Endothelial cell of umbilical vein (primary cell): ENCODE measurements at regions not wholly inside any gene's neighbourhood (a gene's known extent, or its start where the extent isn't known, plus 50 kb on each side); places are given as distances from the start of the nearest gene placed in this dataset.

Source experiments
- BruUV-seq: library from RNA; stranded (reverse); fragments of 400-500 nt; replicated peaks from 2 replicates; lab custom pipeline; 2021; lab: Mats Ljungman, UMichigan
- CTCF ChIA-PET: fragments of 300-600, 350-600 bp; sonication (Branson Sonifier 250); formaldehyde crosslinking; loops from one replicate; lab custom pipeline; 2021; ENCODE audit warnings: antibody characterized with exemption, inconsistent platforms; lab: Charles Lee
- POLR2A ChIA-PET: fragments of 300-600, 350-600 bp; sonication (Branson Sonifier 250); formaldehyde crosslinking; loops from one replicate; lab custom pipeline; 2021; ENCODE audit warnings: antibody characterized with exemption, inconsistent platforms; lab: Charles Lee
- DNase-seq: peaks from one replicate; pipeline ENCODE4 v3.0.0-alpha.2; 2011; ENCODE audit warnings: low read depth, low spot score
- FAIRE-seq: peaks from 2 replicates; lab custom pipeline; 2011; peaks lifted over from hg19 to GRCh38; lab: Jason Lieb, UNC
- H2AFZ ChIP-seq: 2 replicates; pipeline ENCODE4 v1.6.0; 2012; ENCODE audit warnings: low read depth, low read length, control low read depth, inconsistent platforms
- H3K27ac ChIP-seq: 2 replicates; pipeline ENCODE4 v1.5.1; 2011; ENCODE audit warnings: low read depth, mild to moderate bottlenecking, control low read depth, low read length, moderate library complexity; ENCODE audit not compliant: insufficient read depth
- H3K27me3 ChIP-seq, 2 experiments: 2 replicates each; pipeline versions ENCODE4 v1.6.0 to v1.6.1; 2011; ENCODE audit warnings: low read length in 2 of 2, mixed read lengths in 1 of 2; ENCODE audit not compliant: control insufficient read depth in 2 of 2, insufficient read depth in 2 of 2
- H3K36me3 ChIP-seq, 2 experiments: 2 replicates in 1 of 2; 3 replicates in 1 of 2; pipeline ENCODE4 v1.5.1; 2011; ENCODE audit warnings: low read length in 2 of 2, mild to moderate bottlenecking in 1 of 2, moderate library complexity in 1 of 2; ENCODE audit not compliant: control insufficient read depth in 2 of 2, insufficient read depth in 2 of 2; ENCODE audit errors: extremely low read depth in 1 of 2
- H3K4me1 ChIP-seq: 3 replicates; pipeline ENCODE4 v1.5.1; 2011; ENCODE audit warnings: mild to moderate bottlenecking, low read length; ENCODE audit not compliant: control insufficient read depth, insufficient read depth; ENCODE audit errors: extremely low read depth
- H3K4me2 ChIP-seq: 2 replicates; pipeline ENCODE4 v1.6.1; 2011; ENCODE audit warnings: low read length, control low read depth, mixed read lengths; ENCODE audit not compliant: insufficient read depth
- H3K4me3 ChIP-seq, 3 experiments: fragments of 200-600 bp in 1 of 3; sonication (generic), shearing (Covaris generic) in 1 of 3; replicated peaks in 1 of 3; 2 replicates each; pipeline ENCODE4 v1.5.1; 2011 to 2016; ENCODE audit warnings: control low read depth in 3 of 3, low read length in 3 of 3, mild to moderate bottlenecking in 2 of 3, inconsistent platforms in 1 of 3, low read depth in 1 of 3, moderate library complexity in 1 of 3; ENCODE audit not compliant: insufficient read depth in 1 of 3
- H3K79me2 ChIP-seq: 2 replicates; pipeline ENCODE4 v1.6.0; 2012; ENCODE audit warnings: low read length, inconsistent platforms; ENCODE audit not compliant: control insufficient read depth, insufficient read depth
- H3K9ac ChIP-seq: replicated peaks from 2 replicates; pipeline ENCODE3; 2011; ENCODE audit warnings: low read length, control low read depth; ENCODE audit not compliant: insufficient read depth; ENCODE audit errors: extremely low read depth
- H3K9me1 ChIP-seq: replicated peaks from 3 replicates; pipeline ENCODE4 v1.6.0; 2011; ENCODE audit warnings: mild to moderate bottlenecking, low read length; ENCODE audit not compliant: control insufficient read depth, insufficient read depth; ENCODE audit errors: extremely low read depth
- H3K9me3 ChIP-seq: replicated peaks from 2 replicates; pipeline ENCODE4 v1.5.1; 2012; ENCODE audit warnings: low read length, inconsistent platforms; ENCODE audit not compliant: control insufficient read depth, insufficient read depth
- H4K20me1 ChIP-seq: replicated peaks from 2 replicates; pipeline ENCODE3; 2011; ENCODE audit warnings: mild to moderate bottlenecking, low read length; ENCODE audit not compliant: control insufficient read depth, insufficient read depth; ENCODE audit errors: extremely low read depth
- EZH2 ChIP-seq: IDR thresholded peaks from 2 replicates; pipeline ENCODE4 v1.6.1; 2012; ENCODE audit warnings: borderline replicate concordance, low read depth, mild to moderate bottlenecking, moderate library complexity, low read length, inconsistent platforms; ENCODE audit not compliant: severe bottlenecking
- FOS ChIP-seq: IDR thresholded peaks from 2 replicates; pipeline ENCODE4 v1.6.1; 2011; ENCODE audit warnings: mild to moderate bottlenecking, low read length, moderate library complexity, borderline replicate concordance; ENCODE audit not compliant: insufficient read depth
- GATA2 ChIP-seq: IDR thresholded peaks from 2 replicates; pipeline ENCODE4 v1.7.0; 2011; ENCODE audit warnings: low read depth, mild to moderate bottlenecking, moderate library complexity, mixed read lengths, low read length; ENCODE audit not compliant: insufficient read length, insufficient read depth
- JUN ChIP-seq: IDR thresholded peaks from 2 replicates; pipeline ENCODE4 v1.6.1; 2011; ENCODE audit warnings: borderline replicate concordance, low read depth; ENCODE audit not compliant: insufficient read length, insufficient read depth
- MYC ChIP-seq: IDR thresholded peaks from one replicate; pipeline ENCODE4 v1.6.1; 2011; ENCODE audit warnings: mild to moderate bottlenecking, low read depth, low read length
- POLR2A ChIP-seq: IDR thresholded peaks from 2 replicates; pipeline ENCODE4 v1.6.1; 2012; ENCODE audit warnings: low read depth, mild to moderate bottlenecking, control low read depth, low read length
- POLR2AphosphoS5 ChIP-seq: IDR thresholded peaks from 2 replicates; pipeline ENCODE4 v1.6.1; 2012; ENCODE audit warnings: low read depth, mild to moderate bottlenecking, control low read depth, low read length, moderate library complexity; ENCODE audit not compliant: insufficient read depth
- dilution Hi-C: fragments of 300-500 bp; cut with MboI; formaldehyde crosslinking; loops from one replicate; pipeline ENCODE4 v1.15.0; 2019; ENCODE audit warnings: low sequenced_read_pairs; ENCODE audit not compliant: extremely low pct_ligation_motif_present
- intact Hi-C: fragments of 100-400 bp; cut with micrococcal nuclease; formaldehyde crosslinking; loops from one replicate; pipeline ENCODE4 v1.10.0; 2022
- TF ChIP-seq, protein P1 (sequence below), 2 donors: IDR thresholded peaks; 1 replicate in 1 of 2; 2 replicates in 1 of 2; pipeline ENCODE4 v1.5.1; 2011; ENCODE audit warnings: low read length in 2 of 2, mild to moderate bottlenecking in 2 of 2, moderate library complexity in 2 of 2, control low read depth in 1 of 2, inconsistent platforms in 1 of 2, low read depth in 1 of 2; ENCODE audit not compliant: insufficient read depth in 1 of 2; ENCODE audit errors: extremely low read depth in 1 of 2
- TF ChIP-seq, protein P2 (sequence below): IDR thresholded peaks from 2 replicates; pipeline ENCODE4 v1.6.1; 2011; ENCODE audit not compliant: insufficient read depth, insufficient read length

DNA sequence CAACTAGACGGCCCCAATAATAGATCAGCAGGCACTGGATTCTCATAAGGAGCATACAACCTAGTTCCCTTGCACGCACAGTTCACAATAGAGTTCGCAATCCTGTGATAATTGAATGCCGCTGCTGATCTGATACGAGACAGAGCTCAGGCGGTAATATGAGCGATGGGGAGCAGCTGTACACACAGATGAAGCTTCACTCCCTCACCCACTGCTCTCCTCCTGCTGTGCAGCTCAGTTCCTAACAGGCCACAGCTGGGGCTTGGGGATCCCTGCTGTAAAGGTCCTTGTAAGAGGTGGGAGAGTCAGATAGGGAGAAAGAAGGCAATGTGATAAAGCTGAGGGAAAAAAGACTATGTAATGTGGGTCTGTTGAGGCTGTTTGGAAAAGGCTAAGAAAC lies 577.5 kb downstream of the RBFOX1 start:
- BruUV-seq = no TSS peak
- no peaks in the 10 kb centered on the region for H3K9me1 ChIP-seq

More for the DNA sequence above, 577.5 kb downstream of the RBFOX1 start:
- intact Hi-C loops = no loop called here
- FAIRE-seq = no peak
- Histone ChIP-seq H3K79me2 (no peaks in the 10 kb centered on the region), H3K4me3 (no peak overlapping the region), H3K4me1 (no peaks in the 10 kb centered on the region), H3K4me2 (no peak overlapping the region), H3K27ac (no peak overlapping the region), H4K20me1 (no peaks in the 10 kb centered on the region), H3K9ac (no peak overlapping the region), H2AFZ (no peak overlapping the region), H3K27me3 (no peaks in the 10 kb centered on the region), H3K36me3 (no peaks in the 10 kb centered on the region), H3K9me3 (peaks cover 2% of the 10 kb centered on the region)
- CTCF ChIA-PET = no interaction called here
- DNase-seq = no peak
- TF ChIP-seq EZH2 (no peak), MYC (no peak), POLR2A (no peak), FOS (no peak), GATA2 (no peak), JUN (no peak), POLR2AphosphoS5 (no peak)
- TF ChIP-seq, protein P1, sequence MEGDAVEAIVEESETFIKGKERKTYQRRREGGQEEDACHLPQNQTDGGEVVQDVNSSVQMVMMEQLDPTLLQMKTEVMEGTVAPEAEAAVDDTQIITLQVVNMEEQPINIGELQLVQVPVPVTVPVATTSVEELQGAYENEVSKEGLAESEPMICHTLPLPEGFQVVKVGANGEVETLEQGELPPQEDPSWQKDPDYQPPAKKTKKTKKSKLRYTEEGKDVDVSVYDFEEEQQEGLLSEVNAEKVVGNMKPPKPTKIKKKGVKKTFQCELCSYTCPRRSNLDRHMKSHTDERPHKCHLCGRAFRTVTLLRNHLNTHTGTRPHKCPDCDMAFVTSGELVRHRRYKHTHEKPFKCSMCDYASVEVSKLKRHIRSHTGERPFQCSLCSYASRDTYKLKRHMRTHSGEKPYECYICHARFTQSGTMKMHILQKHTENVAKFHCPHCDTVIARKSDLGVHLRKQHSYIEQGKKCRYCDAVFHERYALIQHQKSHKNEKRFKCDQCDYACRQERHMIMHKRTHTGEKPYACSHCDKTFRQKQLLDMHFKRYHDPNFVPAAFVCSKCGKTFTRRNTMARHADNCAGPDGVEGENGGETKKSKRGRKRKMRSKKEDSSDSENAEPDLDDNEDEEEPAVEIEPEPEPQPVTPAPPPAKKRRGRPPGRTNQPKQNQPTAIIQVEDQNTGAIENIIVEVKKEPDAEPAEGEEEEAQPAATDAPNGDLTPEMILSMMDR (IDR thresholded peaks at IDR 0.05; ENCODE audit: extremely low read depth in 1 of 2, insufficient read depth in 1 of 2, low read depth in 1 of 2, low read length in 2 of 2) = no peak
- TF ChIP-seq, protein P2, sequence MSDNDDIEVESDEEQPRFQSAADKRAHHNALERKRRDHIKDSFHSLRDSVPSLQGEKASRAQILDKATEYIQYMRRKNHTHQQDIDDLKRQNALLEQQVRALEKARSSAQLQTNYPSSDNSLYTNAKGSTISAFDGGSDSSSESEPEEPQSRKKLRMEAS = no peak
- POLR2A ChIA-PET = no interaction called here
- dilution Hi-C loops = no loop called here
